GM23248 (cell line): ENCODE measurements at regions not wholly inside any gene's neighbourhood (a gene's known extent, or its start where the extent isn't known, plus 50 kb on each side); places are given as distances from the start of the nearest gene placed in this dataset.

Experiments used
- DNase-seq: peaks from one replicate; pipeline ENCODE4 v3.0.0-alpha.2; 2015
- H2AFZ ChIP-seq: fragments of 200-600 bp; sonication (generic); 2 replicates; pipeline ENCODE4 v1.6.1; 2016; ENCODE audit warnings: antibody characterized with exemption
- H3F3A ChIP-seq: fragments of 200-600 bp; sonication (generic); 2 replicates; pipeline ENCODE4 v1.6.1; 2016; ENCODE audit warnings: mild to moderate bottlenecking, antibody characterized with exemption, mixed run types; ENCODE audit not compliant: insufficient read depth
- H3K27ac ChIP-seq: fragments of 200-600 bp; sonication (generic); 2 replicates; pipeline ENCODE4 v1.5.1; 2016; ENCODE audit warnings: mild to moderate bottlenecking
- H3K27me3 ChIP-seq: fragments of 200-600 bp; sonication (generic); replicated peaks from 2 replicates; pipeline ENCODE4 v1.6.1; 2016; ENCODE audit warnings: mild to moderate bottlenecking; ENCODE audit not compliant: insufficient read depth
- H3K36me3 ChIP-seq: fragments of 200-600 bp; sonication (generic); 2 replicates; pipeline ENCODE4 v1.6.1; 2016; ENCODE audit warnings: low read depth, mild to moderate bottlenecking
- H3K4me1 ChIP-seq: fragments of 200-600 bp; sonication (generic); 2 replicates; pipeline ENCODE4 v1.6.1; 2016; ENCODE audit warnings: mild to moderate bottlenecking; ENCODE audit not compliant: insufficient read depth
- H3K4me2 ChIP-seq: fragments of 200-600 bp; sonication (generic); one replicate; pipeline ENCODE4 v1.6.1; 2016; ENCODE audit warnings: mild to moderate bottlenecking; ENCODE audit not compliant: unreplicated experiment
- H3K4me3 ChIP-seq: fragments of 200-600 bp; sonication (generic); 2 replicates; pipeline ENCODE4 v1.5.1; 2016; ENCODE audit warnings: mild to moderate bottlenecking
- H3K79me2 ChIP-seq: fragments of 200-600 bp; sonication (generic); 2 replicates; pipeline ENCODE4 v1.6.1; 2016; ENCODE audit warnings: mild to moderate bottlenecking; ENCODE audit not compliant: insufficient read depth
- H3K9ac ChIP-seq: fragments of 200-600 bp; sonication (generic); 2 replicates; pipeline ENCODE4 v1.6.1; 2016; ENCODE audit warnings: mild to moderate bottlenecking
- H3K9me2 ChIP-seq: fragments of 200-600 bp; sonication (generic); 2 replicates; pipeline ENCODE4 v1.6.1; 2016; ENCODE audit warnings: mixed run types, mild to moderate bottlenecking, moderate library complexity; ENCODE audit not compliant: insufficient read depth
- H3K9me3 ChIP-seq: fragments of 200-600 bp; sonication (generic); one replicate; pipeline ENCODE4 v1.6.1; 2017; ENCODE audit warnings: low read depth
- H4K20me1 ChIP-seq: fragments of 200-600 bp; sonication (generic); 2 replicates; pipeline ENCODE4 v1.6.0; 2016; ENCODE audit not compliant: insufficient read depth
- EZH2 ChIP-seq: fragments of 200-600 bp; sonication (generic); IDR thresholded peaks from 2 replicates; pipeline ENCODE4 v1.6.1; 2018; ENCODE audit warnings: antibody characterized with exemption, mild to moderate bottlenecking; ENCODE audit not compliant: insufficient read depth, poor library complexity, severe bottlenecking
- EZH2phosphoT487 ChIP-seq: fragments of 200-600 bp; sonication (generic); IDR thresholded peaks from 2 replicates; pipeline ENCODE4 v1.6.1; 2018; ENCODE audit warnings: antibody characterized with exemption, moderate library complexity, mild to moderate bottlenecking, low read depth; ENCODE audit not compliant: insufficient read depth
- WGBS, 2 experiments: methylation state at CpG; one replicate each; pipeline ENCODE4 v1.1.6; 2015 to 2017; ENCODE audit warnings: low lambda C conversion rate in 2 of 2, low coverage in 1 of 2; ENCODE audit errors: missing lambda C conversion rate in 2 of 2; 5-methylcytosine and 5-hydroxymethylcytosine counted together
- in situ Hi-C: fragments of 300-500 bp; cut with MboI; formaldehyde crosslinking; loops from 2 replicates; pipeline ENCODE4 v1.15.0; 2020

DNA sequence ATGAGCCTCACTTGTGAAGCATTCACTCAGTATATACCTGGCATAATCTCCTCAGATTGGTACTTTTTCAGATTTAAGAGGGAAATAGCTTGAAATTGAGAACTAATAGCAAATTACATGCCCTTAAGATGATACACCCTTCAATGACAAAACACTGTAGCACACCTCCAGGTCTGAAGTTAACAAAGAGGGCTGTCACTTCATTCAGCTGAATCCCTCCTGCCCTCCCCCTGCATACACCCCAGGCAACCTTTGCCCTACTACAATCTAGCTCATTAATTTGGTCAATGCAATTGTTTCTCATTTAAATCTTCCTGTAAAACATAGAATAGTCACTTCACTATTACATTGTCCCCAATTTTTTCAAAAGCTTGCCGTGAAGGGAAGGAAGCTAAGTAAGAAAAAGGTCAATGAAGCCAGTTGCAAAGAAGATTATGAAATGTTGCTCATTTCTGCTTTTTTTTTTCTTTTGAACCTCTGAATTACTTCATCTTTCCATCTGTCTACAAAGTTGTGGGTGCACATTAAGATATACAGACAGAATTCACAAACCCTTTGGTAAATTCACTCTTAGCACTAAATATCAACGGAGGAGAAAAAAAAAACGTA lies 294.8 kb upstream of the PTGER4 start:
- WGBS, 2 experiments = 87 to 89% methylated on average over 3 of the region's 3 CpGs
- no peaks in the 10 kb centered on the region for H3K9me3 ChIP-seq
- H2AFZ ChIP-seq = no peak overlapping the region
- no peaks in the 10 kb centered on the region for H3K9me2 ChIP-seq
- no peak overlapping the region for H3K4me2 ChIP-seq
- peaks cover 26% of the 10 kb centered on the region; the same call in 1 of the 2 replicates for H3K27me3 ChIP-seq
- in situ Hi-C loops = no loop called here
- peaks cover 9% of the 10 kb centered on the region; the same call in 1 of the 2 replicates for H3F3A ChIP-seq
- TF ChIP-seq EZH2 (no peak), EZH2phosphoT487 (no peak)
- peaks cover 16% of the 10 kb centered on the region for H3K4me1 ChIP-seq
- no peaks in the 10 kb centered on the region for H4K20me1 ChIP-seq
- no peaks in the 10 kb centered on the region for H3K36me3 ChIP-seq
- no peak overlapping the region for H3K9ac ChIP-seq
- no peak for DNase-seq
- H3K79me2 ChIP-seq = no peaks in the 10 kb centered on the region
- H3K4me3 ChIP-seq = no peak overlapping the region
- H3K27ac ChIP-seq = no peak overlapping the region

DNA sequence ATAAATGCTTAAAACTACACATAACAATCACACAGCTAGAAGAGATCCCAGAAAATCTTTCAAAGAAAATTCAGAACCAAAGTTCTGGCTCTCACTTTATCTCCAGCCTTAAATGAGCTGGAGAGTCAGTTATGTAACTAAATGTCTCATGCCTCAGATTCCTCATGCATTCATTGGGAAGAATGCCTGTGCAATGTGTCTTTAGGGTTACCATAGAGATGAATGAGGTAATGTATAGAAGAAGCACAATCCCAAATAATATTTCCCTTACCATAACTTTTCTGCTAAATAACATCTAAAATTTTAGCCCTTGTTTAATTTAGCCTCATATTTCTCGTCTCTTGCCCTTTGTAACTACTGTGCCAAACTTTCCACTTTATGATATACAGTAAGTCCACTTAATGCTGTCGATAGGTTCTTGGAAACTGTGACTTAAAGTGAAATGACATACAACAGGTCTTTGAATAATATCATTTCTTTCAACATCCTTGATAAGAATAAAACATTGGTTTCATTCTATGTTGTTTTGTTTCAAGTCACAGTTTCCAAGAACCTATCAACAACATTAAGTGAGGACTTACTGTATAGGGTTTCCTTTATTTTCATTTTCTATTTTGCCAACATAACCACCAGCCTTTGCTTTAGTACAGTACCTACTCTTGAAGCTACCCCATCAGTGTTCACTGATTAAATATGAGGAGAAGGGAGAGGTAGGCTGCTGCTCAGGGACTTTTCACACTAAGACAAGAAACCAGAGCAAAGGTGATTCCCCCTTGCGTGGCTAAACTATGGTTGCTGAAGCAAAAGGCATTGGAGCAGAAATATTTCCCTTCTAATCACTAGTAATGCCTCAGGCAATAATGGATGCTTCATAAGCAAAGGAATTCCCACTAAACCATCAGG lies 295.7 kb upstream of the PTGER4 start:
- no peaks in the 10 kb centered on the region for H3K9me3 ChIP-seq
- peaks cover 16% of the 10 kb centered on the region for H3K4me1 ChIP-seq
- H3K4me3 ChIP-seq = no peak overlapping the region
- H3K27me3 ChIP-seq = peaks cover 26% of the 10 kb centered on the region; the same call in 1 of the 2 replicates
- H3K27ac ChIP-seq = 0 out of 2 replicates have a peak overlapping the region, but pooled peaks have one; percentile 4
- 80 to 86% methylated on average over 3 of the region's 3 CpGs for WGBS, 2 experiments
- no peaks in the 10 kb centered on the region for H4K20me1 ChIP-seq
- TF ChIP-seq EZH2 (no peak), EZH2phosphoT487 (no peak)
- peaks cover 9% of the 10 kb centered on the region; the same call in 1 of the 2 replicates for H3F3A ChIP-seq
- no peak overlapping the region for H2AFZ ChIP-seq
- H3K4me2 ChIP-seq = peak overlapping the region; percentile 28
- in situ Hi-C loops = no loop called here
- no peaks in the 10 kb centered on the region for H3K79me2 ChIP-seq
- no peaks in the 10 kb centered on the region for H3K36me3 ChIP-seq
- H3K9ac ChIP-seq = no peak overlapping the region
- peak; percentile 75 for DNase-seq
- no peaks in the 10 kb centered on the region for H3K9me2 ChIP-seq

DNA sequence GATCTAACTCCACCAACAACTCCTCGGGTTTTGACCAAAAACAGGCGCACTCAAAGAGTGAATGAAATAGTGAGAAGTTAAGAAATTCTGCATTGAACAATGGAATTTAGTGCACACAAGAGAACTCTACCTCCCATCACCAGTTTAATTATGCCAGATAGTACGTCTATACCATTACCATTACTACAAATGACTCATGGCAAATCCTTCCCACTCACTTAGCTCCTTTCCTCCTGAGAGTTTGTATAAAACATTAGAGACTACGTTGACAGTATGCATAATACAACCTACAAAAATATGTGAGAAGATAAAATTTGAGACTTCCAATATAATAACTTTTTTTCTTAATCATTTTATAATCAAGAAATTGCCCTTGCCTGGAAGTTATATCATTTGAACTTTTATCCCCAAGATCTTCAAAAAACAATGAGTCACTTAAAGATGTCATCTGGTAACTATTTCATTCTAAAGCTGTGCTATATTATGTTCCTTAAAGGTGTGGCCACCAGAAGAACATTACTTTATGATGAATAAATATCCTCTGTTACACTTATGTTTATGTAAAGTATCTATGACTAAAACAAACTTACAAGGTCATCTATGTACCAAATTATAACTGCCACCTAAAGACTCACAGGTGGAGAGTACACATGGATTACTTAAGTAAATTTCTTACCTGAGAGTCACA lies 297.9 kb upstream of the PTGER4 start:
- no peak overlapping the region for H2AFZ ChIP-seq
- H3K4me3 ChIP-seq = no peak overlapping the region
- TF ChIP-seq EZH2phosphoT487 (no peak), EZH2 (no peak)
- H3K27me3 ChIP-seq = peaks cover 19% of the 10 kb centered on the region; the same call in 1 of the 2 replicates
- H3F3A ChIP-seq = peaks cover 9% of the 10 kb centered on the region; the same call in 1 of the 2 replicates
- no peaks in the 10 kb centered on the region for H4K20me1 ChIP-seq
- WGBS, 2 experiments = 61% methylated on average over 4 of the region's 4 CpGs
- no peaks in the 10 kb centered on the region for H3K36me3 ChIP-seq
- no peaks in the 10 kb centered on the region for H3K9me2 ChIP-seq
- no peak overlapping the region for H3K27ac ChIP-seq
- no peak overlapping the region for H3K4me2 ChIP-seq
- peak; percentile 23 for DNase-seq
- H3K79me2 ChIP-seq = no peaks in the 10 kb centered on the region
- no peaks in the 10 kb centered on the region for H3K9me3 ChIP-seq
- peaks cover 16% of the 10 kb centered on the region for H3K4me1 ChIP-seq
- in situ Hi-C loops = no loop called here
- no peak overlapping the region for H3K9ac ChIP-seq

DNA sequence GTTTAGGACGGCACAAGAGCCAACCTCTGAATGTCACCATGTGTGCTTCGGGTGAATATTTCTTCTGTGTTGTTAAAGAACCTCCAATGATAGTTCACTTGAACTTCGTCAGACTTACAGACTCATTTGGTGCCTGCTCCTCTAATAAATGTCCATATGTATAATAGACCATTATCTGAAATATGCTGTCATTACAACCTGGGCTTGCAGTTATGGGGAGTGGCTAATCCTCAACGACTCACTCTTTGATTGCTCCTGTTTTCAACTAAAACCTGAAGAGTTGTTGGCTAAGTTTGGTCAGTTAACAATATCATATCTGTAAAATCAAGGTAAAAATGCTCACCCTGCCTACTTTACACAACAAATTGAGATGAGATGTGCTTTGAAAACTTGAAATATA lies 298.7 kb upstream of the PTGER4 start:
- peaks cover 26% of the 10 kb centered on the region; the same call in 1 of the 2 replicates for H3K27me3 ChIP-seq
- H3K9ac ChIP-seq = no peak overlapping the region
- H3K79me2 ChIP-seq = no peaks in the 10 kb centered on the region
- WGBS, 2 experiments = 42 to 43% methylated on average over 4 of the region's 4 CpGs
- H3F3A ChIP-seq = peaks cover 9% of the 10 kb centered on the region; the same call in 1 of the 2 replicates
- no peak overlapping the region for H3K4me3 ChIP-seq
- H3K4me1 ChIP-seq = peaks cover 16% of the 10 kb centered on the region
- H3K36me3 ChIP-seq = no peaks in the 10 kb centered on the region
- DNase-seq = no peak
- H3K27ac ChIP-seq = no peak overlapping the region
- in situ Hi-C loops = no loop called here
- H3K9me2 ChIP-seq = no peaks in the 10 kb centered on the region
- no peaks in the 10 kb centered on the region for H3K9me3 ChIP-seq
- H4K20me1 ChIP-seq = no peaks in the 10 kb centered on the region
- no peak for TF ChIP-seq EZH2phosphoT487
- no peak for TF ChIP-seq EZH2
- no peak overlapping the region for H2AFZ ChIP-seq
- H3K4me2 ChIP-seq = no peak overlapping the region
